ENCODE measurements at regions not wholly inside any gene's neighbourhood (a gene's known extent, or its start where the extent isn't known, plus 50 kb on each side); places are given as distances from the start of the nearest gene placed in this dataset.

- no TSS peak for BruUV-seq (replicated peaks)
- Histone ChIP-seq H3K9me3 (ENCODE audit: insufficient read depth, low read depth) (no peaks in the 10 kb centered on the region), H3K27me3 (ENCODE audit: insufficient read depth, low read depth) (no peaks in the 10 kb centered on the region), H3K9me2 (ENCODE audit: insufficient read depth) (no peaks in the 10 kb centered on the region), H3F3A (ENCODE audit: insufficient read depth, low read depth) (no peaks in the 10 kb centered on the region), H3K79me2 (ENCODE audit: low read depth) (no peaks in the 10 kb centered on the region), H3K4me3 (no peak overlapping the region), H3K27ac (no peak overlapping the region), H3K4me2 (no peak overlapping the region), H4K20me1 (ENCODE audit: insufficient read depth) (no peaks in the 10 kb centered on the region), H2AFZ (no peak overlapping the region), H3K36me3 (ENCODE audit: low read depth) (no peaks in the 10 kb centered on the region), H3K4me1 (replicated peaks; ENCODE audit: insufficient read depth) (no peaks in the 10 kb centered on the region)
- ChIA-PET CTCF (no interaction called here), POLR2A (ENCODE audit: unreplicated experiment) (no interaction called here)
- intact Hi-C loops (cut with micrococcal nuclease; ENCODE audit: unreplicated experiment): no loop called here
- DNase-seq: no peak
- TF ChIP-seq CTCF (conservative IDR thresholded peaks at IDR 0.05): no peak
- TF ChIP-seq EZH2 (IDR thresholded peaks at IDR 0.05; ENCODE audit: low read depth): no peak
These were observed 147.9 kb downstream of the PFKFB3 start for GRCh38 chr10:6350609-6351008.

- TF ChIP-seq CTCF (conservative IDR thresholded peaks at IDR 0.05): no peak
- no peak for TF ChIP-seq EZH2 (IDR thresholded peaks at IDR 0.05; ENCODE audit: low read depth)
- no peak overlapping the region for H2AFZ ChIP-seq
- BruUV-seq (replicated peaks): no TSS peak
- DNase-seq: no peak
- no peaks in the 10 kb centered on the region for H3K4me1 ChIP-seq (replicated peaks; ENCODE audit: insufficient read depth)
- no peak overlapping the region for H3K27ac ChIP-seq
- no peak overlapping the region for H3K4me3 ChIP-seq
- H4K20me1 ChIP-seq (ENCODE audit: insufficient read depth): no peaks in the 10 kb centered on the region
- no peaks in the 10 kb centered on the region; the same call in 1 of the 2 replicates for H3K9me3 ChIP-seq (ENCODE audit: insufficient read depth, low read depth)
- H3K27me3 ChIP-seq (ENCODE audit: insufficient read depth, low read depth): no peaks in the 10 kb centered on the region
- ChIA-PET CTCF (no interaction called here), POLR2A (ENCODE audit: unreplicated experiment) (no interaction called here)
- H3K79me2 ChIP-seq (ENCODE audit: low read depth): no peaks in the 10 kb centered on the region
- H3F3A ChIP-seq (ENCODE audit: insufficient read depth, low read depth): no peaks in the 10 kb centered on the region
- intact Hi-C loops (cut with micrococcal nuclease; ENCODE audit: unreplicated experiment): no loop called here
- H3K36me3 ChIP-seq (ENCODE audit: low read depth): no peaks in the 10 kb centered on the region
- no peaks in the 10 kb centered on the region for H3K9me2 ChIP-seq (ENCODE audit: insufficient read depth)
- H3K4me2 ChIP-seq: no peak overlapping the region
These were observed 148.8 kb downstream of the PFKFB3 start for GRCh38 chr10:6351495-6351894.

GRCh38 chr10:6353526-6353925 is 150.8 kb downstream of the PFKFB3 start:
- Histone ChIP-seq H2AFZ (no peak overlapping the region), H3K27me3 (ENCODE audit: insufficient read depth, low read depth) (no peaks in the 10 kb centered on the region), H3K79me2 (ENCODE audit: low read depth) (no peaks in the 10 kb centered on the region), H3K4me1 (replicated peaks; ENCODE audit: insufficient read depth) (no peaks in the 10 kb centered on the region), H3F3A (ENCODE audit: insufficient read depth, low read depth) (no peaks in the 10 kb centered on the region), H3K36me3 (ENCODE audit: low read depth) (no peaks in the 10 kb centered on the region), H3K4me3 (no peak overlapping the region), H3K27ac (no peak overlapping the region), H3K4me2 (no peak overlapping the region), H3K9me2 (ENCODE audit: insufficient read depth) (no peaks in the 10 kb centered on the region), H3K9me3 (ENCODE audit: insufficient read depth, low read depth) (no peaks in the 10 kb centered on the region; the same call in 1 of the 2 replicates), H4K20me1 (ENCODE audit: insufficient read depth) (no peaks in the 10 kb centered on the region)
- no peak for DNase-seq
- TF ChIP-seq CTCF (conservative IDR thresholded peaks at IDR 0.05) (no peak), EZH2 (IDR thresholded peaks at IDR 0.05; ENCODE audit: low read depth) (no peak)
- no TSS peak for BruUV-seq (replicated peaks)
- intact Hi-C loops (cut with micrococcal nuclease; ENCODE audit: unreplicated experiment): no loop called here
- ChIA-PET CTCF (no interaction called here), POLR2A (ENCODE audit: unreplicated experiment) (no interaction called here)

Measured in PC-9 (cell line).